GM18870 (cell line): ENCODE measurements at regions not wholly inside any gene's neighbourhood (a gene's known extent, or its start where the extent isn't known, plus 50 kb on each side); places are given as distances from the start of the nearest gene placed in this dataset.

Source experiments
- ATAC-seq: cut with Tn5 transposase; IDR thresholded peaks from one replicate; pipeline ENCODE4 v1.9.1; 2021; ENCODE audit warnings: moderate library complexity; ENCODE audit not compliant: unreplicated experiment

- no peak for ATAC-seq
Observed at GRCh38 chr2:60652832-60653340, 99.4 kb upstream of the BCL11A start.

GRCh38 chr2:60657673-60658072, 98.4 kb upstream of the PAPOLG start:
- ATAC-seq, result no peak

- ATAC-seq, result no peak
Observed at GRCh38 chr2:60659026-60659425, 97.0 kb upstream of the PAPOLG start.

- ATAC-seq, result no peak
Observed at GRCh38 chr2:60661073-60661738, 94.9 kb upstream of the PAPOLG start.

- ATAC-seq, result no peak
Observed at GRCh38 chr2:60662781-60663180, 93.3 kb upstream of the PAPOLG start.

- no peak for ATAC-seq
Observed at GRCh38 chr2:60671966-60672365, 84.1 kb upstream of the PAPOLG start.

- ATAC-seq, result peak; percentile 90
Observed at GRCh38 chr2:60674524-60675165, 81.4 kb upstream of the PAPOLG start.

- ATAC-seq, result no peak
Observed at GRCh38 chr2:60675301-60675700, 80.8 kb upstream of the PAPOLG start.

- ATAC-seq, result no peak
Observed at GRCh38 chr2:60676706-60677330, 79.2 kb upstream of the PAPOLG start.

GRCh38 chr2:60677356-60677755, 78.7 kb upstream of the PAPOLG start:
- no peak for ATAC-seq

- no peak for ATAC-seq
Observed at GRCh38 chr2:60678551-60678950, 77.5 kb upstream of the PAPOLG start.

GRCh38 chr2:60679036-60679780, 76.9 kb upstream of the PAPOLG start:
- no peak for ATAC-seq

- no peak for ATAC-seq
Observed at GRCh38 chr2:60693551-60693950, 62.5 kb upstream of the PAPOLG start.

GRCh38 chr2:60695793-60696192, 60.3 kb upstream of the PAPOLG start:
- no peak for ATAC-seq

- no peak for ATAC-seq
Observed at GRCh38 chr2:60699617-60700016, 56.5 kb upstream of the PAPOLG start.

- no peak for ATAC-seq
Observed at GRCh38 chr2:60706021-60706420, 50.0 kb upstream of the PAPOLG start.
